ENCODE measurements at regions not wholly inside any gene's neighbourhood (a gene's known extent, or its start where the extent isn't known, plus 50 kb on each side); places are given as distances from the start of the nearest gene placed in this dataset.

DNA sequence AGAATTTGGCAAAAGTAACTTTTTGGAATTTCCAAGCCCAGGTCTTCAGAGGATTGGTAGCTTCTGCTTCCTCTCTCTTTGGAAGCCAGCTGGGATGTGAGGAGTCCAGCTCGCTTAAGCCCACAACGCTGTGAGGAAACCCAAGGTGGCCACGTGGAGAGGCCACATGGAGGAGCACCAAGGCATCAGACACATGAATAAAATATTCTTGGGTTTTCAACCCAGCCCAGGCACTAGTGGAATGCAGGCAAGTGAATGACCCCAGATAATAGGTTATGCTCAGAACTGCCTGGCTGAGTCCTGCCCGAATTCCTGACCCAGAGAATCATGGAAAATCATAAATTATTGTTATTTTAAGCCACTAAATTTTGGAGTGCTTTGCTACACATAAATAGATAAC, 119.7 kb upstream of the PARP11 start:
- H3K79me2 ChIP-seq (ENCODE audit: insufficient read depth, low read length) = no peaks in the 10 kb centered on the region
- no peaks in the 10 kb centered on the region for H3K9me3 ChIP-seq (ENCODE audit: low read depth, low read length)
- TF ChIP-seq, protein P1, sequence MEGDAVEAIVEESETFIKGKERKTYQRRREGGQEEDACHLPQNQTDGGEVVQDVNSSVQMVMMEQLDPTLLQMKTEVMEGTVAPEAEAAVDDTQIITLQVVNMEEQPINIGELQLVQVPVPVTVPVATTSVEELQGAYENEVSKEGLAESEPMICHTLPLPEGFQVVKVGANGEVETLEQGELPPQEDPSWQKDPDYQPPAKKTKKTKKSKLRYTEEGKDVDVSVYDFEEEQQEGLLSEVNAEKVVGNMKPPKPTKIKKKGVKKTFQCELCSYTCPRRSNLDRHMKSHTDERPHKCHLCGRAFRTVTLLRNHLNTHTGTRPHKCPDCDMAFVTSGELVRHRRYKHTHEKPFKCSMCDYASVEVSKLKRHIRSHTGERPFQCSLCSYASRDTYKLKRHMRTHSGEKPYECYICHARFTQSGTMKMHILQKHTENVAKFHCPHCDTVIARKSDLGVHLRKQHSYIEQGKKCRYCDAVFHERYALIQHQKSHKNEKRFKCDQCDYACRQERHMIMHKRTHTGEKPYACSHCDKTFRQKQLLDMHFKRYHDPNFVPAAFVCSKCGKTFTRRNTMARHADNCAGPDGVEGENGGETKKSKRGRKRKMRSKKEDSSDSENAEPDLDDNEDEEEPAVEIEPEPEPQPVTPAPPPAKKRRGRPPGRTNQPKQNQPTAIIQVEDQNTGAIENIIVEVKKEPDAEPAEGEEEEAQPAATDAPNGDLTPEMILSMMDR (IDR thresholded peaks at IDR 0.05; ENCODE audit: extremely low read depth, low read depth, low read length) = no peak
- H3K27me3 ChIP-seq (ENCODE audit: insufficient read depth, low read length) = peaks cover 13% of the 10 kb centered on the region
- no peak for DNase-seq (ENCODE audit: insufficient read length, low spot score, missing footprints)
- no peak overlapping the region for H2AFZ ChIP-seq (ENCODE audit: low read length)
- H3K27ac ChIP-seq (ENCODE audit: low read depth, low read length) = no peak overlapping the region
- H3K4me1 ChIP-seq (ENCODE audit: insufficient read depth, low read length) = no peaks in the 10 kb centered on the region
- H3K4me2 ChIP-seq (ENCODE audit: insufficient read depth, low read length) = no peak overlapping the region
- no peaks in the 10 kb centered on the region for H4K20me1 ChIP-seq (ENCODE audit: insufficient read depth, low read length)
- H3K36me3 ChIP-seq (ENCODE audit: insufficient read depth, low read length) = no peaks in the 10 kb centered on the region
- no peak overlapping the region for H3K4me3 ChIP-seq (ENCODE audit: insufficient read depth, low read length)

DNA sequence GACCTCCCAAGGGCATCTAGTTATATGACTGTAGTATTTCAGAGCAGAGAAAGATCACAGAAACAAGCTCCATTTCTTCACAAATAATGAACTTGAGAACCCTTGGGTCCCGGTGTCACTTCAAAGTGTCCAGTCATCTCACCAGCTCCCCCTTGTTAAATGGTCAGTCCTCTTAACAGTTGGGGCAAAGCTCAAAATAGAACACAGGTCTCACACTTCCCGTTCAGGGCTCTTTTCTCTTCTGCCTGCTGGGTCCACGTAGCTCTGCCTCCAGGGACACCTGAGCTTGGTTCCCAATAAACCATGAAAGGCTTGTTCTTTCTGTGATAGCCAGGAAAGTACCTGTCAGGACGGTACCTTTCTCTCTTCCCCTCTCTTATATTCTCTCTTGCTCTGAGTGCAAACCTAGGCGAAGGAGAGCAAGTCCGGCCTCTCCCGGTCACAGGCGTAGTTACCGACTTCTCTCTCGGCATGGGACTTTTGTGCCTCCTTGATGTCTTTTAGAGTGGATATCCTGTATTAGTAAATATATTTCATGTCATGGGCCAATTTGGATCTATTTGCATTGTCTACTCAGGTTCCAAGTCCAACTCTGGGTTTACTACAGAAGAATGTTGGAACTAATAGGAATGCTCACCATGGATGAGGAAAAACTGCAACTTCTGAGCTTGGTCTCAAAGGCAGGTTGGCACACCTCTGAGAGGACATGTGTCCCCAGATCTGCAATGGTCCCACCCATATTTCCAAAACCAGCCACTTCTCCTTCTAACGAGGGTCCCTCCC, 118.8 kb upstream of the PARP11 start:
- Histone ChIP-seq H3K4me3 (ENCODE audit: insufficient read depth, low read length) (no peak overlapping the region), H3K27ac (ENCODE audit: low read depth, low read length) (no peak overlapping the region), H3K4me1 (ENCODE audit: insufficient read depth, low read length) (no peaks in the 10 kb centered on the region), H4K20me1 (ENCODE audit: insufficient read depth, low read length) (no peaks in the 10 kb centered on the region), H3K9me3 (ENCODE audit: low read depth, low read length) (no peaks in the 10 kb centered on the region), H3K27me3 (ENCODE audit: insufficient read depth, low read length) (peaks cover 13% of the 10 kb centered on the region), H3K4me2 (ENCODE audit: insufficient read depth, low read length) (no peak overlapping the region), H3K79me2 (ENCODE audit: insufficient read depth, low read length) (no peaks in the 10 kb centered on the region), H3K36me3 (ENCODE audit: insufficient read depth, low read length) (no peaks in the 10 kb centered on the region), H2AFZ (ENCODE audit: low read length) (no peak overlapping the region)
- DNase-seq (ENCODE audit: insufficient read length, low spot score, missing footprints) = no peak
- TF ChIP-seq, protein P1 (IDR thresholded peaks at IDR 0.05; ENCODE audit: extremely low read depth, low read depth, low read length) = no peak

DNA sequence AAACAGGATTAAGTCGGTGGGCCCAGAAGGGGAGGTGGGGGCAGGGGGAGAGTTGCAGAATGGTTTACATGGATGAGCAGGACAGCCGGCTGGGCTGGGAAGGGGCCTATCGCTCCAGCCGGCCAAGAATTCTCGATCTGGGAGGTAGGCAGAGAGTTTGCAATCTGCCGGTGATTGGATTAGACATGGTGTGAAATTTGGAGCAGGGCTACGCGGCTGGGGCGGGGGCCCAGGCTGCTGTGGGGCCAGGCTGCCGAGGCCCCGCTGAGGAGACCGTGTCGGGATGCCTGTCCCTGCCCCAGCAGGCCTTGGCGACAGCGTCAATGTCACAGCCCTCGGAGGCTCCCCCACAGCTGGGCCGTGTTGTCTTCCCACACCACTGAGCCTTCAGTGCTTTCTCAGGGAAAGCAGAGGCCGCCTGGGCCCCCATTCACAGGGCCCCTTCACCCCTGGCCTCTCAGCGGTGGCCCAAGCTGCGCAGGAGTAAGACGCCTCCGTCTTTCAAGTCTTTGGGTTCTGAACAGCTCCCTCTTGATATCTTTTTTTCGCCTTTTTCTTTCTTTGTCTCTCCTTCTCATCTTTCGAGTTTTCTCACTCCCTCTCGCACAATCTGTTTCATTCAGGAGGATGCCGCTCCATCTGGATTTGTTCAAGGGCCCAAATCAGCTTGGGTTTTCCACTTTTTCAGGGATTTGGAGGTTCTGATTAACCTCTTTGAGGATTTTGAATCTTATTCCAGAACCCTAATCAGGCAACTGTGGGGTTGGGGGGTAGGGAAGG, 117.5 kb upstream of the PARP11 start:
- peaks cover 9% of the 10 kb centered on the region for H3K27me3 ChIP-seq (ENCODE audit: insufficient read depth, low read length)
- TF ChIP-seq, protein P1 (IDR thresholded peaks at IDR 0.05; ENCODE audit: extremely low read depth, low read depth, low read length) = no peak
- no peaks in the 10 kb centered on the region for H3K36me3 ChIP-seq (ENCODE audit: insufficient read depth, low read length)
- no peaks in the 10 kb centered on the region for H3K79me2 ChIP-seq (ENCODE audit: insufficient read depth, low read length)
- no peak overlapping the region for H3K4me2 ChIP-seq (ENCODE audit: insufficient read depth, low read length)
- no peaks in the 10 kb centered on the region for H3K9me3 ChIP-seq (ENCODE audit: low read depth, low read length)
- H3K4me3 ChIP-seq (ENCODE audit: insufficient read depth, low read length) = no peak overlapping the region
- H3K4me1 ChIP-seq (ENCODE audit: insufficient read depth, low read length) = no peaks in the 10 kb centered on the region
- H4K20me1 ChIP-seq (ENCODE audit: insufficient read depth, low read length) = no peaks in the 10 kb centered on the region
- no peak overlapping the region for H3K27ac ChIP-seq (ENCODE audit: low read depth, low read length)
- DNase-seq (ENCODE audit: insufficient read length, low spot score, missing footprints) = no peak
- no peak overlapping the region for H2AFZ ChIP-seq (ENCODE audit: low read length)

DNA sequence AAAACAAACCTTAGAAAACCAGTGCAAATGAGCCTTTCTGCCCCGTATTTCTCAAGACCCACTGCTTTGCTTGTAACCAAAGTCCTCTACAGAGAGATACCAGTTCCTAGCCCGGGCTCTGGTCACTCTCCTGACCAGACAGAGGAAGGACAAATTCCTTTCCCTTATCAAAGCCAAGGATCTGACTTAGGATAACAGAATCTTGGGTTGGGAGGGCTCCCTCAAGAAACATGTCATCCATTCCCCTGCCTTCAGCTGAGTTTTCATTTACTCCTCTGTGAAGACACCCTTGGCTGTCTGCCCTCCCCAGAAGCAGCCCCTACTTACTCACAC, 116.0 kb upstream of the PARP11 start:
- Histone ChIP-seq H3K27ac (ENCODE audit: low read depth, low read length) (no peak overlapping the region), H3K4me2 (ENCODE audit: insufficient read depth, low read length) (no peak overlapping the region), H3K27me3 (ENCODE audit: insufficient read depth, low read length) (peaks cover 9% of the 10 kb centered on the region), H3K4me3 (ENCODE audit: insufficient read depth, low read length) (no peak overlapping the region), H3K36me3 (ENCODE audit: insufficient read depth, low read length) (no peaks in the 10 kb centered on the region), H4K20me1 (ENCODE audit: insufficient read depth, low read length) (no peaks in the 10 kb centered on the region), H2AFZ (ENCODE audit: low read length) (no peak overlapping the region), H3K4me1 (ENCODE audit: insufficient read depth, low read length) (no peaks in the 10 kb centered on the region), H3K9me3 (ENCODE audit: low read depth, low read length) (no peaks in the 10 kb centered on the region), H3K79me2 (ENCODE audit: insufficient read depth, low read length) (no peaks in the 10 kb centered on the region)
- TF ChIP-seq, protein P1 (IDR thresholded peaks at IDR 0.05; ENCODE audit: extremely low read depth, low read depth, low read length) = no peak
- no peak for DNase-seq (ENCODE audit: insufficient read length, low spot score, missing footprints)

Measured in osteoblast (primary cell).